ENCODE measurements at regions not wholly inside any gene's neighbourhood (a gene's known extent, or its start where the extent isn't known, plus 50 kb on each side); places are given as distances from the start of the nearest gene placed in this dataset.

- Histone ChIP-seq H3K9me3 (no peaks in the 10 kb centered on the region), H3K27me3 (no peaks in the 10 kb centered on the region), H3K4me1 (peaks cover 0 to 11% (median 5%) of the 10 kb centered on the region in 4 donors), H3K36me3 (no peaks in the 10 kb centered on the region), H3K4me3 (no peak overlapping the region), H3K27ac (peak overlapping the region; percentile 60 to 80 (median 63))
- TF ChIP-seq POLR2A (IDR thresholded peaks at IDR 0.05): no peak
- TF ChIP-seq, protein P1, sequence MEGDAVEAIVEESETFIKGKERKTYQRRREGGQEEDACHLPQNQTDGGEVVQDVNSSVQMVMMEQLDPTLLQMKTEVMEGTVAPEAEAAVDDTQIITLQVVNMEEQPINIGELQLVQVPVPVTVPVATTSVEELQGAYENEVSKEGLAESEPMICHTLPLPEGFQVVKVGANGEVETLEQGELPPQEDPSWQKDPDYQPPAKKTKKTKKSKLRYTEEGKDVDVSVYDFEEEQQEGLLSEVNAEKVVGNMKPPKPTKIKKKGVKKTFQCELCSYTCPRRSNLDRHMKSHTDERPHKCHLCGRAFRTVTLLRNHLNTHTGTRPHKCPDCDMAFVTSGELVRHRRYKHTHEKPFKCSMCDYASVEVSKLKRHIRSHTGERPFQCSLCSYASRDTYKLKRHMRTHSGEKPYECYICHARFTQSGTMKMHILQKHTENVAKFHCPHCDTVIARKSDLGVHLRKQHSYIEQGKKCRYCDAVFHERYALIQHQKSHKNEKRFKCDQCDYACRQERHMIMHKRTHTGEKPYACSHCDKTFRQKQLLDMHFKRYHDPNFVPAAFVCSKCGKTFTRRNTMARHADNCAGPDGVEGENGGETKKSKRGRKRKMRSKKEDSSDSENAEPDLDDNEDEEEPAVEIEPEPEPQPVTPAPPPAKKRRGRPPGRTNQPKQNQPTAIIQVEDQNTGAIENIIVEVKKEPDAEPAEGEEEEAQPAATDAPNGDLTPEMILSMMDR (IDR thresholded peaks at IDR 0.05): no peak
- DNase-seq: peak in 2 of 3 donors; percentile 11 to 40
Observed at GRCh38 chr1:235012436-235013210, 116.0 kb downstream of the TOMM20 start.

DNA sequence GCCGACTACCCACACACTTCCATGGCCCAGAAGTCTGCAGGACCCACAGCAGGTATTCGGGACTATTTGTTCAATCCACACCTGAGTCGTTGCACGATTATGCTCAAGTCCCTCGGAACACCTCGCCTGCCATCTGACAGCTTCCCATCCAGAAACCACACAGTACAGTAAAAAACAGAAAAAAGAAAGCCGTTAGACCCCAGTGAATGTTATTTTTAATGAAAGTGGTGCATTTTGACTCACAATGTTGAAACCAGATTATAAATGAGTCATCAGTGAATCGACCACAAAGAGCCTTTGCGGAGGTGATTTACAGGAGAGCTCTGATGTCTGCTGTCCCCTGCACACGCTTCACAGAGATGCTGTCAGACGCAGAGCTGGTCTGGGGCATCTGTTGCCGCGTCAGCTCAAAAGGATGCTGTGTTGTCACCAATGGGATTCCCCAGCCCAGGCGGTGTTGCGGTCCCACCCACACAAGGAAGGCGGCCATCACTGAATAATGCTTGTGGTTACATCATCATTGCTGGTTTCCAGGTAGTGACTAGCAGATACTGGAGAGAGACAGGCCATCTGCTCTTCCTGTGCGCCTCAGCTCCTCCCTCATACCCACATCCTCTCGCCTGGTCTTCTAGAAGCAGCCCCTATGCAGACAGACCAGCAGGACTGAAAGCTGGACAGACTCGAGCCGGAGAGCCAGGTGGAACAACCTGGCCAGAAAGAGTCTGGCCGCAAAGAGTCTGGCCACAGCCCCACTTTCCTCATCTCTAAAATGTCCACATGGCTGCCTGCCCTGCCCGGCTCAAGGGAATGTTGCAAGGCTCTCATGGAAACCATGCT, 116.8 kb downstream of the TOMM20 start:
- H3K4me3 ChIP-seq: peak overlapping the region in 2 of 4 donors; percentile 0 to 15
- no peak for TF ChIP-seq POLR2A (IDR thresholded peaks at IDR 0.05)
- TF ChIP-seq, protein P1 (IDR thresholded peaks at IDR 0.05): no peak
- H3K36me3 ChIP-seq: no peaks in the 10 kb centered on the region
- H3K27ac ChIP-seq: peak overlapping the region; percentile 60 to 80 (median 63)
- no peaks in the 10 kb centered on the region for H3K9me3 ChIP-seq
- peaks cover 0 to 11% (median 5%) of the 10 kb centered on the region in 4 donors for H3K4me1 ChIP-seq
- no peaks in the 10 kb centered on the region for H3K27me3 ChIP-seq
- peak in 2 of 3 donors; percentile 89 to 94 for DNase-seq

DNA sequence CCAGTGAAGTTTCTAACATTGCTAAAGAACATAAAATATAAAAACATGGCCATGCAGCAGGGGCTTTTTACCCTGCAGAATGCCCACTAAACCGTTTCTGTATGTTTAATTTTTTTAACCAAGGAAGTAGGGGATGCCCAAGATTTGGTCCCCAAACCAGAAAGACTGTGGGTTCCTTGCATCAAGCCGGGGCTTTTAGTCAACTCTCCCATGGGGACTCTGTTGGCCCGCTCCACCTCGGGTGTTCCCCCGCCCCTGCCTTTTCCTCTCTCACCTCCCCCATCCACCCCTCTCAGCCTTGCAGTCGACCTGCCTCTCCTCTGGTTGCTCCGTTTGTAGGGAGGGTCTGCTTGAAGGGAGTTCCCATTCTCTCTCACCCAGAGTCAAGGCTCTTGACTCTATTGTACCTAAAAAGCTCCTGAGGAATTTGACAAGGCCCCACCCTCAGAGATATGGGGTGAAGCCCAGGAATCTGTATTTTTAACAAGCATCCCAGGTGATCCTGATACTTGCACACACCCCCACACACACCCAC, 117.5 kb downstream of the TOMM20 start:
- DNase-seq: peak in 1 of 3 donors; percentile 51
- H3K27ac ChIP-seq: peak overlapping the region; percentile 36 to 80 (median 63)

DNA sequence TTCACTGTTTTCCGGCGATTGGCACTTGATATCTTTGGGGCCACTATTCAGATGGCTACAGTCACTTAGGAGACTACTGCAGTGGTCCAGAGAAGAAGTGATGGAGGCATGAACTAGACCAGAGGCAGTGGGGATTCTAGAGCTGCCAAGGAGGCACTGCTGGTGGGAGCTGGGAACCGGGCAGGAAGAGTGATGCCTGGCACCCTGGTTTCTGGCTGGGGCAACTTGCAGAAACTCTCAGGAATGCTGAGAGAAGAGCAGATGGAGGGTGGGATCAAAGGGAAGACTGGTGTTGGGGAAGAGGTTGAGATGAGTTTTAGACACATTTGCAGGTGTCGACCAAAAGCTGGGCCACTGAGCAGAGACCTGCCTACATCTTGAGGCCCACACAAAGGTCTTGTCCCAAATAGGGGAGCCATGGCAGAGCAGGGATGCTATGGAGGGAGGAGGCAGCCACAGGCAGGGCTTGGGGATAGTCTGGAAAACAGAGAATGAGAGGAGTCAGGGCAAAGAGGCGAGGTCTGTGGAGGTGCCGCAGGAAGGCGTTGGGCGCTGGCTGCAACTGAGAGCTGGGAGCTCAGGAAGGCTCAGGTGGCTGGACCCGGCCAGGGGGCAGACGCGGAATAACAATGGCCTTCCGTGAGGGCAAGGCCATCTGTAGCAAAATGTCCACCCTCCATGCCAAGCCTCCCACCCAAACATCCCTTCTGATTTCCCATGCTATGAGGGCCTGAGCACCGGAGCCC, 118.9 kb downstream of the TOMM20 start:
- Histone ChIP-seq H3K27ac (no peak overlapping the region), H3K4me3 (no peak overlapping the region), H3K27me3 (no peaks in the 10 kb centered on the region), H3K4me1 (peaks cover 0 to 11% (median 5%) of the 10 kb centered on the region in 4 donors), H3K9me3 (no peaks in the 10 kb centered on the region), H3K36me3 (no peaks in the 10 kb centered on the region)
- peak in 1 of 3 donors; percentile 43 for DNase-seq
- TF ChIP-seq, protein P1 (IDR thresholded peaks at IDR 0.05): no peak
- no peak for TF ChIP-seq POLR2A (IDR thresholded peaks at IDR 0.05)

More for the DNA sequence above, 117.5 kb downstream of the TOMM20 start:
- peak overlapping the region in 2 of 4 donors; percentile 0 to 15 for H3K4me3 ChIP-seq
- H3K36me3 ChIP-seq: no peaks in the 10 kb centered on the region
- H3K9me3 ChIP-seq: no peaks in the 10 kb centered on the region
- H3K27me3 ChIP-seq: no peaks in the 10 kb centered on the region
- peaks cover 0 to 11% (median 5%) of the 10 kb centered on the region in 4 donors for H3K4me1 ChIP-seq
- TF ChIP-seq POLR2A (IDR thresholded peaks at IDR 0.05): no peak
- TF ChIP-seq, protein P1 (IDR thresholded peaks at IDR 0.05): no peak

- no peaks in the 10 kb centered on the region for H3K27me3 ChIP-seq
- no peak overlapping the region for H3K27ac ChIP-seq
- TF ChIP-seq POLR2A (IDR thresholded peaks at IDR 0.05): no peak
- TF ChIP-seq, protein P1 (IDR thresholded peaks at IDR 0.05): no peak
- peak in 1 of 3 donors; percentile 40 for DNase-seq
- H3K36me3 ChIP-seq: no peaks in the 10 kb centered on the region
- H3K4me1 ChIP-seq: peaks cover 0 to 11% (median 5%) of the 10 kb centered on the region in 4 donors
- no peaks in the 10 kb centered on the region for H3K9me3 ChIP-seq
- no peak overlapping the region for H3K4me3 ChIP-seq
Observed at GRCh38 chr1:235009074-235009473, 119.6 kb downstream of the TOMM20 start.
